Neural progenitor cell (in vitro differentiated cells): ENCODE measurements at regions not wholly inside any gene's neighbourhood (a gene's known extent, or its start where the extent isn't known, plus 50 kb on each side); places are given as distances from the start of the nearest gene placed in this dataset.

ENCODE experiments used
- DNase-seq: peaks from one replicate; pipeline ENCODE4 v3.0.0-alpha.2; 2016; ENCODE audit warnings: low spot score
- H2AFZ ChIP-seq: fragments of 200-600 bp; sonication (generic); replicated peaks from 2 replicates; pipeline ENCODE4 v1.6.1; 2016; ENCODE audit warnings: antibody characterized with exemption
- H3F3A ChIP-seq: fragments of 200-600 bp; sonication (generic); 2 replicates; pipeline ENCODE4 v1.6.1; 2016; ENCODE audit warnings: antibody characterized with exemption, low read depth
- H3K27ac ChIP-seq: fragments of 200-600 bp; sonication (generic); 2 replicates; pipeline ENCODE4 v1.5.1; 2016; ENCODE audit warnings: mild to moderate bottlenecking
- H3K27me3 ChIP-seq: fragments of 200-600 bp; sonication (generic); 2 replicates; pipeline ENCODE4 v1.6.1; 2016; ENCODE audit warnings: mild to moderate bottlenecking, moderate library complexity
- H3K36me3 ChIP-seq: fragments of 200-600 bp; sonication (generic); 2 replicates; pipeline ENCODE4 v1.5.1; 2016
- H3K4me1 ChIP-seq: fragments of 200-600 bp; sonication (generic); 2 replicates; pipeline ENCODE4 v1.6.1; 2016; ENCODE audit warnings: mixed run types
- H3K4me2 ChIP-seq: fragments of 200-600 bp; sonication (generic); 2 replicates; pipeline ENCODE4 v1.6.1; 2016
- H3K4me3 ChIP-seq: fragments of 200-600 bp; sonication (generic); 2 replicates; pipeline ENCODE4 v1.5.1; 2016
- H3K79me2 ChIP-seq: fragments of 200-600 bp; sonication (generic); 2 replicates; pipeline ENCODE4 v1.6.1; 2016; ENCODE audit warnings: low read depth
- H3K9ac ChIP-seq: fragments of 200-600 bp; sonication (generic); 2 replicates; pipeline ENCODE4 v1.6.1; 2016
- H3K9me3 ChIP-seq: fragments of 200-600 bp; sonication (generic); 2 replicates; pipeline ENCODE4 v1.5.1; 2016; ENCODE audit warnings: low read depth
- H4K20me1 ChIP-seq: fragments of 200-600 bp; sonication (generic); 2 replicates; pipeline ENCODE4 v1.6.1; 2016; ENCODE audit warnings: low read depth
- H3K27ac Mint-ChIP-seq: 3 replicates; pipeline ENCODE4 v1.8.0; 2021; ENCODE audit warnings: mixed read lengths
- H3K27me3 Mint-ChIP-seq: 2 replicates; pipeline ENCODE4 v1.8.0; 2022; ENCODE audit warnings: low read depth, mild to moderate bottlenecking, inconsistent platforms, moderate library complexity, mixed read lengths; ENCODE audit not compliant: insufficient read depth
- H3K36me3 Mint-ChIP-seq: 3 replicates; pipeline ENCODE4 v1.8.0; 2021; ENCODE audit warnings: mixed read lengths
- H3K4me1 Mint-ChIP-seq: 3 replicates; pipeline ENCODE4 v1.8.0; 2021; ENCODE audit warnings: mixed read lengths
- H3K4me3 Mint-ChIP-seq: 3 replicates; pipeline ENCODE4 v1.8.0; 2021; ENCODE audit warnings: mild to moderate bottlenecking, moderate library complexity, mixed read lengths
- H3K9me3 Mint-ChIP-seq: 3 replicates; pipeline ENCODE4 v1.8.0; 2020; ENCODE audit warnings: mixed read lengths
- EZH2 ChIP-seq: fragments of 200-600 bp; sonication (generic); IDR thresholded peaks from 2 replicates; pipeline ENCODE4 v1.6.1; 2017; ENCODE audit warnings: antibody characterized with exemption, mild to moderate bottlenecking, moderate library complexity
- EZH2phosphoT487 ChIP-seq: fragments of 200-600 bp; sonication (generic); IDR thresholded peaks from 2 replicates; pipeline ENCODE4 v1.6.1; 2017; ENCODE audit warnings: antibody characterized with exemption
- TF ChIP-seq, protein P1 (sequence below): fragments of 200-600 bp; sonication (generic); IDR thresholded peaks from 2 replicates; pipeline ENCODE4 v1.5.1; 2017; ENCODE audit warnings: antibody characterized with exemption, mild to moderate bottlenecking

DNA sequence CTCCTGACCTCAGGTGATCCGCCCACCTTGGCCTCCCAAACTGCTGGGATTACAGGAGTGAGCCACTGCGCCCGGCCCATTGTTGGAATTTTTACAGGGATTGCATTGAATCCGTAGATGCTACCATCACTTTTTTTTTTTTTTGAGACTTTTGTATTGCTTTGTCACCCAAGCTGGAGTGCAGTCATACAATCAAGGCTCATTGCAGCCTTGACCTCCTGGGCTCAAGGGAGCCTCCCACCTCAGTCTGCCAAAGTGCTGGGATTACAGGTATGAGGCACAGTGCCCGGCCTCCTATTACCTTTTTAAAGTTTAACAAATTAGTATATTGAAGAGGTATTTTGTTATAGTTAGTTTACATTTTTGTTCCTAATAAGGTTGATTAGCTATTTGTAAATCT, 62.2 kb upstream of the SLC45A1 start:
- Mint-ChIP-seq H3K4me1 (peaks cover 13% of the 10 kb centered on the region), H3K27ac (no peak overlapping the region), H3K9me3 (no peaks in the 10 kb centered on the region), H3K4me3 (no peak overlapping the region), H3K27me3 (peaks cover 14% of the 10 kb centered on the region), H3K36me3 (peaks cover 1% of the 10 kb centered on the region)
- Histone ChIP-seq H3F3A (no peaks in the 10 kb centered on the region), H2AFZ (no peak overlapping the region), H3K27me3 (no peaks in the 10 kb centered on the region), H3K4me1 (no peaks in the 10 kb centered on the region), H3K9me3 (no peaks in the 10 kb centered on the region), H3K4me2 (no peak overlapping the region), H3K4me3 (no peak overlapping the region), H4K20me1 (no peaks in the 10 kb centered on the region), H3K9ac (no peak overlapping the region), H3K27ac (no peak overlapping the region), H3K79me2 (no peaks in the 10 kb centered on the region), H3K36me3 (no peaks in the 10 kb centered on the region)
- TF ChIP-seq EZH2phosphoT487 (no peak), EZH2 (no peak)
- no peak for DNase-seq

DNA sequence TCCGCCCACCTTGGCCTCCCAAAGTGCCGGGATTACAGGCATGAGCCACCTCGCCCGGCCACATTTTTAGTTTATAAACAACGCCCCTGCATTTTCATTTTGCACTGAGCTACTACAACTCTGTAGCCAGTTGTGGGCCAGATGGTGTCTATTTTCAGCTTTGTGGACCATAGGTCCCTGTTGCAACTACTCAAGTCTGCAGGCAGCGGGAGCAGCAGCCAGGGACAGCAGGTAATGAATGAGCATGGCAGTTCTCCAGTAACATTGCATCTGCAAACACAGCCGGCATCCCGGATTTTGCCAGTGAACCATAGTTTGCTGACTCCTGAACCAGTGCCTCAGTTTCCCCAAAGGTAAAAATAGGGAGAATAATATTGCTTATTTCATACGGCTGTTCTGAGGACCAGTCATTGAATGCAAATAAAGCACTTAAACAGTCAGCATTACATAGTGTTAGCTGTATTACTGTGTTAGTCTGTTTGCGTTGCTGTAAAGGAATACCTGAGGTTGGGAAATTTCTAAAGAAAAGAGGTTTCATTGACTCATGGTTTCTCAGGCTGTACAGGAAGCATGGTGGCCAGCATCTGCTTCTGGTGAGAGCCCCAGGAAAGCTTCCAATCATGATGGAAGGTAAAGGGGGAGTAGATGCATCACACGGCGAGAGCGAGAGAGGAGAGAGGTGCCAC, 65.5 kb upstream of the SLC45A1 start:
- Mint-ChIP-seq H3K4me1 (peaks cover 4% of the 10 kb centered on the region), H3K4me3 (no peak overlapping the region), H3K27ac (no peak overlapping the region), H3K36me3 (no peaks in the 10 kb centered on the region), H3K27me3 (peaks cover 12% of the 10 kb centered on the region), H3K9me3 (no peaks in the 10 kb centered on the region)
- H3K27me3 ChIP-seq: no peaks in the 10 kb centered on the region
- no peak overlapping the region for H3K4me2 ChIP-seq
- H3K27ac ChIP-seq: no peak overlapping the region
- no peak overlapping the region for H3K9ac ChIP-seq
- no peaks in the 10 kb centered on the region for H3F3A ChIP-seq
- no peaks in the 10 kb centered on the region for H3K79me2 ChIP-seq
- H4K20me1 ChIP-seq: no peaks in the 10 kb centered on the region
- no peaks in the 10 kb centered on the region for H3K9me3 ChIP-seq
- no peaks in the 10 kb centered on the region for H3K4me1 ChIP-seq
- no peaks in the 10 kb centered on the region for H3K36me3 ChIP-seq
- H2AFZ ChIP-seq: no peak overlapping the region
- DNase-seq: no peak
- TF ChIP-seq EZH2 (no peak), EZH2phosphoT487 (no peak)
- TF ChIP-seq, protein P1, sequence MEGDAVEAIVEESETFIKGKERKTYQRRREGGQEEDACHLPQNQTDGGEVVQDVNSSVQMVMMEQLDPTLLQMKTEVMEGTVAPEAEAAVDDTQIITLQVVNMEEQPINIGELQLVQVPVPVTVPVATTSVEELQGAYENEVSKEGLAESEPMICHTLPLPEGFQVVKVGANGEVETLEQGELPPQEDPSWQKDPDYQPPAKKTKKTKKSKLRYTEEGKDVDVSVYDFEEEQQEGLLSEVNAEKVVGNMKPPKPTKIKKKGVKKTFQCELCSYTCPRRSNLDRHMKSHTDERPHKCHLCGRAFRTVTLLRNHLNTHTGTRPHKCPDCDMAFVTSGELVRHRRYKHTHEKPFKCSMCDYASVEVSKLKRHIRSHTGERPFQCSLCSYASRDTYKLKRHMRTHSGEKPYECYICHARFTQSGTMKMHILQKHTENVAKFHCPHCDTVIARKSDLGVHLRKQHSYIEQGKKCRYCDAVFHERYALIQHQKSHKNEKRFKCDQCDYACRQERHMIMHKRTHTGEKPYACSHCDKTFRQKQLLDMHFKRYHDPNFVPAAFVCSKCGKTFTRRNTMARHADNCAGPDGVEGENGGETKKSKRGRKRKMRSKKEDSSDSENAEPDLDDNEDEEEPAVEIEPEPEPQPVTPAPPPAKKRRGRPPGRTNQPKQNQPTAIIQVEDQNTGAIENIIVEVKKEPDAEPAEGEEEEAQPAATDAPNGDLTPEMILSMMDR: no peak
- H3K4me3 ChIP-seq: no peak overlapping the region

DNA sequence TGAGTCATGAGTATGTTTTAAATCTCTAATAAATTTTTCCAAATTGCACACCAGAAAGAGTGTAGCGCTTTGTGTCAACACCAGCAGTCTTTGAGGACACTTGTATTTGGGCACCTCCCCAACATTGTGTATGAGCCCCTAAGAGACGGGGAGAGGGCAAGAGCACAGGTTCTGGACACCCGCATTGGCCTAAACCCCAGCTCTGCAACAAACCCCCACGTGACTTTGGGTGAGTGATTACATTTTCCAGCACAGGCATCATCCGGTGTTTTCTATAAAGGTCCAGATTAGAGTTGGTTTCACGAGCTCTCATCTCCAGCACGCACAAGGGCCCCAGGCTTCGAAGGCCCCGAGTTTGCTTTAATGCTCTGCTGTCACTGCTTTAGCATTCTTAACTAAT, 66.3 kb upstream of the SLC45A1 start:
- peaks cover 11% of the 10 kb centered on the region for H3K27me3 Mint-ChIP-seq
- H4K20me1 ChIP-seq: no peaks in the 10 kb centered on the region

GRCh38 chr1:8249838-8250237, 68.1 kb upstream of the SLC45A1 start:
- Mint-ChIP-seq H3K4me1 (peaks cover 4% of the 10 kb centered on the region), H3K27ac (no peak overlapping the region), H3K27me3 (peaks cover 11% of the 10 kb centered on the region), H3K36me3 (no peaks in the 10 kb centered on the region), H3K9me3 (no peaks in the 10 kb centered on the region), H3K4me3 (no peak overlapping the region)
- Histone ChIP-seq H3K27me3 (no peaks in the 10 kb centered on the region), H3F3A (no peaks in the 10 kb centered on the region), H3K4me2 (no peak overlapping the region), H2AFZ (no peak overlapping the region), H3K36me3 (no peaks in the 10 kb centered on the region), H4K20me1 (no peaks in the 10 kb centered on the region), H3K79me2 (no peaks in the 10 kb centered on the region), H3K9me3 (no peaks in the 10 kb centered on the region), H3K27ac (no peak overlapping the region), H3K4me3 (no peak overlapping the region), H3K9ac (no peak overlapping the region), H3K4me1 (no peaks in the 10 kb centered on the region)
- TF ChIP-seq EZH2 (no peak), EZH2phosphoT487 (no peak)
- TF ChIP-seq, protein P1: no peak
- DNase-seq: no peak

More for the DNA sequence above, 66.3 kb upstream of the SLC45A1 start:
- Histone ChIP-seq H3K27me3 (no peaks in the 10 kb centered on the region), H2AFZ (no peak overlapping the region), H3K27ac (no peak overlapping the region), H3K4me2 (no peak overlapping the region), H3K36me3 (no peaks in the 10 kb centered on the region), H3K4me3 (no peak overlapping the region), H3K9ac (no peak overlapping the region), H3F3A (no peaks in the 10 kb centered on the region), H3K4me1 (no peaks in the 10 kb centered on the region), H3K9me3 (no peaks in the 10 kb centered on the region), H3K79me2 (no peaks in the 10 kb centered on the region)
- Mint-ChIP-seq H3K9me3 (no peaks in the 10 kb centered on the region), H3K27ac (no peak overlapping the region), H3K36me3 (no peaks in the 10 kb centered on the region), H3K4me1 (peaks cover 4% of the 10 kb centered on the region), H3K4me3 (no peak overlapping the region)
- DNase-seq: no peak
- TF ChIP-seq EZH2: no peak
- no peak for TF ChIP-seq EZH2phosphoT487
- TF ChIP-seq, protein P1: no peak
